CD4-positive, alpha-beta T cell treated with Interleukin-6 for 4 hours (primary cell): ENCODE measurements at regions not wholly inside any gene's neighbourhood (a gene's known extent, or its start where the extent isn't known, plus 50 kb on each side); places are given as distances from the start of the nearest gene placed in this dataset.
"Not testable (repeated sequence)": the region's sequence is repeated elsewhere in the genome, so short reads cannot be mapped to it uniquely, and the experiment has no call there.

Experiments
- DNase-seq: peaks from one replicate; pipeline ENCODE4 v3.0.0-alpha.2; 2020; ENCODE audit warnings: mixed read lengths

- no peak for DNase-seq
Observed at GRCh38 chr7:88610942-88611341, 148.6 kb upstream of the ZNF804B start.

GRCh38 chr7:88600695-88601094, 158.8 kb upstream of the ZNF804B start:
- no peak for DNase-seq

GRCh38 chr7:88599528-88599927, 160.0 kb upstream of the ZNF804B start:
- no peak for DNase-seq

GRCh38 chr7:88597941-88598425, 161.5 kb upstream of the ZNF804B start:
- DNase-seq, result no peak

DNA sequence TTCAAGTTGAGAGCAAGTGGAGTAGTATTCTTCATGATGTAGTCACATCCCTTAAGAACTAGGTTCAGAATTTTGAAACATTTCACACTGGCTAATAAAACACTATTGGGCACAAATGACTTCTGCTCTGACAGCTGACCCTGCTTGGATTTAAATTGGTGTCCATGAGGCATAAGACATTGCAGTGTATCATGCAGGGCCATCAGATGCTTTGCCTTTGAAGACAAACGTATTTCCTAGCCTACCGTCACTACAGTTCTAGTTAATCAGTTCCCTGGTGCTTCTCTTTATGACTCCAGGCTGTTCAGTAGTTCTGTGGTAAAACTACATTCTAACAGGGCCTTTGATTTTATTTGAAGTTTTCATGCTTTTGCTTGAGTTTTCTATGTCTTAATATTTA, 168.5 kb upstream of the ZNF804B start:
- DNase-seq, result no peak

DNA sequence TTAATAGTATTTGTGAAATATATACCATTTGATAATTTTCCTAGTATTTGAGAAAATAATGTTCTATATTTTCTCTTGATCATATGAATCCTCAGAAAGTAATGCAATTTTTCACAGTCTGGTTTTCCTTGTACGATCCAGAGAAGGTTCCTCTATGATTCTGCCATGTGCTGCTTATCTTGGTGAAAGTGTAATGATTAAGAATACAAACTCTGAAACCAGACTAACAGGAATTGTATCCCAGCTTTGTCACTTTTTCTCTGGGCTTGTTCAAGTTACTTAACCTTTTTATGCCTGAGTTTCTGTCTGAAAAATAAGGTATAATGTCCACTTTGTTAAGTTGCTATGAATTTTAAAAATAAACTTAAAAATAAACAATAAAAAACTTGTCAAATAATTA, 169.6 kb upstream of the ZNF804B start:
- DNase-seq, result no peak

DNA sequence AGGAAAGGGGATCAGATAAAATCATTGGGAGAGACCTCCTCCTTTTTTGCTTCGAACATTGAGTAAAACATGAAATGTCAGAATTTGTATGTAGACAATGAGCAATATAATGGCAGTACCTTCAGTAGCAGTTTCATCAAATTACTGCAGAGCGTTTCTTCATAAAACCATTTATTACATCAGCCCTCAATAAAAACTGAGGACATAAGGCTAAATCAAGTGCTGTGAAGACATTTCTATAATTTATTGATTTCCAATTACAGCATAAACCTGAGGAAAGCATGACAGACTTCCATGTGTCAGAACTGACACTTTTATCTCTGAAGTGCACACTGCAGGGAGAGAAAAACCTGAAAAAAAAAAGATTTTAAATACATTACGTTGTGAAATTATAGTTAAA, 172.6 kb upstream of the ZNF804B start:
- DNase-seq, result no peak

GRCh38 chr7:88586219-88586618, 173.3 kb upstream of the ZNF804B start:
- DNase-seq, result no peak

DNA sequence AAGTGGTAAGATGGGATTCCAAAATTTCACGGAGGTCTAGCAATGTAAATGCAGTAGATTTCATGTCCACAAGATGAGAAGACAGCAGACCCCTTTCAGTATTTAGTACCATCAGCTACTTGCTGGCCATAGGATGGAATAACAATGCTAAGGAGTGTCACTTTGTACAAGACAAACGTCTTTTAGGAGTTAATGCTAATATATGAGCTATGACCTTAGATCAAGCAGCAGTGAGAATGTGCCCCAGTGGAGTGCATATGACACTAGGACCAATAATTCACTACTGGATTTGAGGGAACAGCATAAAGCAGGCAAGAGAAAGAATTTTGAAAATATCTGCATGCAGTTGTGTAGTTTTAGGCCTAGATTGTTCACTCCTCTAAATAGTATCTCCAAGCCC, 182.8 kb upstream of the ZNF804B start:
- no peak for DNase-seq

DNA sequence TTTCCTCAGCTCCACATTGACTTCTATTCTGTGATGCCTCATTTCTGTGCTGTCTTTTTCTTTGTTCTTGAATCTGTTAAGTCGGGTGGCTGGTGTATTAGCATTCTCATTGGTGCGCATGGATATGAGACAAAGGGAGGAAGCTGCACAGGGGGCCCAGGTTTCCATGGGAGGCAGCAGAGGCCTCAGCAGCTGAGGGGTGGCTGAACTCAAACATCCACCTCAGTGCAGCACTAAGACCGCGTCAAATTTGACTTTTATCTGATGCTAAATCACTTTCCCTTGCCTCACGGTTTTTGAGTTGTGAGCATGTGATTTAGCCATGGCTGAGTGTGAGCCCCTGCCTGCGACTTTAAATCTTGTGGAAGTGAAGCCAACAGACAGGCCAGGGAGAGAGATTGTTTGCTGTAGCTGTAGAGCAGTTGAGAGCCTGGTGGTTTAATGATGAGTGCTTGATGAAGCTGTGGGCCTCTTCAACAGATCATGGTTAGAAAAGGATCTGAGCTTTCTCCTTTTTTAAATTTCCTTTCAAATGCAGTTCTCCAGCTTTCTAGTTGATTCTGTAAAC, 193.3 kb upstream of the ZNF804B start:
- no peak for DNase-seq

DNA sequence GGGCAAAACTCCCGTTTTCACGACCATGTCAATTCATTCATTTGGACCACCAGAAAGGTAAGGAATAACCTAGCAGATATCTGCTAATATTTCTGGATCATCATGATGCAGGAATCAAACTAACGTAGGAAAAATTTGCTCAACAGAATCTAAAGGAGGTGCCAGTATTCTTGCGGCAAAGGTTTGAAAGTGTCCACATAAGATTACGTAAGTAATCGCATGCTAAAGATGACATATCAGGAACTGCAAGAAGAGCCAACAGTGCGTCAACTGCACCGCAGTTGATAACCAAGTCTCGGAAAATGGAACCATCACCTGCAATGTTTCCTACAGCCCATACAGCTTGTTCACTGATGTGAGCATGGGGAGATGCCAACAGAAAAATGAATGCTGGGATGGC, 194.1 kb upstream of the ZNF804B start:
- no peak for DNase-seq

DNA sequence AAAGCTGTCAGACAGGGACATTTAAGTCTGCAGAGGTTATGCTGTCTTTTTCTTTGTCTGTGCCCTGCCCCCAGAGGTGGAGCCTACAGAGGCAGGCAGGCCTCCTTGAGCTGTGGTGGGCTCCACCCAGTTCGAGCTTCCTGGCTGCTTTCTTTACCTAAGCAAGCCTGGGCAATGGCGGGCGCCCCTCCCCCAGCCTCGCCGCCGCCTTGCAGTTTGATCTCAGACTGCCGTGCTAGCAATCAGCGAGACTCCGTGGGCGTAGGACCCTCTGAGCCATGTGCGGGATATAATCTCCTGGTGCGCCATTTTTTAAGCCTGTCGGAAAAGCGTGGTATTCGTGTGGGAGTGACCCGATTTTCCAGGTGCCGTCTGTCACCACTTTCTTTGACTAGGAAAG, 203.1 kb upstream of the ZNF804B start:
- DNase-seq, result not testable (repeated sequence)

DNA sequence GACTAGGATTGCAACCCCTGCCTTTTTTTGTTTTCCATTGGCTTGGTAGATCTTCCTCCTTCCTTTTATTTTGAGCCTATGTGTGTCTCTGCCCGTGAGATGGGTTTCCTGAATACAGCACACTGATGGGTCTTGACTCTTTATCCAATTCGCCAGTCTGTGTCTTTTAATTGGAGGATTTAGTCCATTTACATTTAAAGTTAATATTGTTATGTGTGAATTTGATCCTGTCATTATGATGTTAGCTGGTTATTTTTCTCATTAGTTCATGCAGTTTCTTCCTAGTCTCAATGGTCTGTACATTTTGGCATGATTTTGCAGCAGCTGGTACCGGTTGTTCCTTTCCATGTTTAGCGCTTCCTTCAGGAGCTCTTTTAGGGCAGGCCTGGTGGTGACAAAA, 204.7 kb upstream of the ZNF804B start:
- not testable (repeated sequence) for DNase-seq

DNA sequence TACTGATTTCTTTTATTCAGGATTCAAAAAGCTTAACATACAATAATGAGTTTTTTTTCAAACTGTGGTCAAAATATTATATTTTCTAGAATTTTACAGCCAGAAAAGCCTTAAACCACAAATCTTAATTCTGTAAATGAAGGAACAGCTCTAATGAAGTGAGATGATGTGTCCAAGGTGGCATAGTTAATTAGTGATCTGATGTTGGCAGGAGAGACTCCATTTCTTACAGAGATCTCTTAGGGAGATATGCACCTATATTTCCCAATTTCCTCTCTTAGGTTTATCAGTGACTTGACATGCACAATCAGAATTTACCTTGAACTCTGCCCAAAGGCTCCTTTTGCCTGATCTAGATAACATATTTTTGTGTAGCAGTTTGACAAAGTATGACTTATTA, 211.1 kb upstream of the ZNF804B start:
- no peak for DNase-seq

DNA sequence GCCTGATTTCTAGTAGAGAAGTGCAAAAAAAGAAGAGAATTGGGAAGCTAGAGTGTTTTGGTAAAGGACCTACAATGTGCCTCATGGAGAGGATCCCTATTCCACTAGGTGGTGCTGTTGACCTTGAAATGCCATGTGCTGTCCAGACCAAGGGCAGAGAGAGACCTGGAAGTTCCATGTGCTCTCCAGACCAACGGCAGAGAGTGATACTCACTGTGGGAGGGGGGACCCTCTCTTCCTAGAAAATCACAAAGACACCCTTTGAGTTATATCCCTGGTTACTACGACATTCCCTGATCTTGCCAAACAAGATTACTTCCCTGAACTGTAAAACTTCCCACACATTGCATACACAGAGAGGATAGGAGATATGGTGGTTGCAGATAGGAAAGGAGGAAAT, 212.7 kb upstream of the ZNF804B start:
- peak; percentile 5 for DNase-seq

GRCh38 chr7:88545663-88546062, 213.8 kb upstream of the ZNF804B start:
- DNase-seq, result no peak

DNA sequence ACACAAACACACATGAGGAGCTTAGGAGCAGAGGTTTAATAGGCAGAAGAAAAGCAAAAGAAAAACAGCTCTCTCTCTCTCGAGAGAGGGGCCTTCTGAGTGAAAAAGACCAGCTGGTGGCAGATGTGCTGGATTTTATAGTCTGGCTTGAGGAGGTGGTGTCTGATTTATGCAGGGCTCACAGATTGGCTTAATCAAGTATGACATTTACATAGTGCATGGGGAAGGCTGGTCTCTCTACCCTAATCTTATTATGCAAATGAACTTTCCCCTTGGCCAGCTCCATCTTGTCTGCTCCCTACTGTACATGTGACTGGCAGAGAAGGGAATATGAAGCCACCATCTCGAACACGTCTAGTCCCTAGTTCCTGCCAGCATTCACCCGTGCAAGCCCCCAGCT, 219.5 kb upstream of the ZNF804B start:
- no peak for DNase-seq

- DNase-seq, result no peak
Observed at GRCh38 chr7:88539518-88539917, 220.0 kb upstream of the ZNF804B start.

DNA sequence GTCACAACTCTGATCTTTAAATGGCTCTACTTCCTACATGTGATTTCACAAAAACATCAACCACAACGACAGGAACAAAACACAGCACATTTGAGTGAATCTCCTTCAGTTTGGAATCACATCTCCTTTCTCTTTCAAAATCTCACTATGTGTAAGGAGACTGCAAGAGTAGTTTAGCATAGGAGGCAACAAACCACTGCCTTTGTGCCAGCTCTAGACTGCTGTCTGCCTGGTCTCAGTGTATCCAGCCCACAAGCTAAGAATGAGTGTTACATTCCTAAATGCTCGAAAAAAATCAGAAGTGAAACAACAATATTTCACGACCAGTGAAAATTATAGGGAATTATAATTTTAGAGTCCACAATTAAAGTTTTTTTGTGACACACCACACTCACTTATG, 217.0 kb upstream of the STEAP4 start:
- DNase-seq, result no peak

- DNase-seq, result no peak
Observed at GRCh38 chr7:88522771-88523293, 216.1 kb upstream of the STEAP4 start.

- no peak for DNase-seq
Observed at GRCh38 chr7:88516429-88516828, 209.7 kb upstream of the STEAP4 start.

DNA sequence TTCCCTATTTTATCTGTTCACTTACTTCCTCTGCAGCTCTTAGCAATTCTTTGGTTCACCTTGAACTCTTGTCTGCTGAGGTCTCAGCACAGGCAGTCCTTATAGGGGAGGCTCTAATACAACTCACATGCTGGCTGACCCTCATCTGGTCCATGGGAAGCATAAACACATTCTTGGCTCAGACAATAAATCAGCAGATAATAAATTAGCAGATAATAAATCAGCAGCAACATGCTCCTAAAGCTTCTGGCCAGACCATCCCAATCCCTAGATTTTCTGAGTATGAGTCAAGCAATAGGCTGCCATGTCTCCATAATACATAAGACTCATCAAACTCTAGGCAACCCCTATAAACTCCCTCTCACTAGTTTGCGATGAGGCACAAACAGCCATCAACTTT, 208.6 kb upstream of the STEAP4 start:
- no peak for DNase-seq

DNA sequence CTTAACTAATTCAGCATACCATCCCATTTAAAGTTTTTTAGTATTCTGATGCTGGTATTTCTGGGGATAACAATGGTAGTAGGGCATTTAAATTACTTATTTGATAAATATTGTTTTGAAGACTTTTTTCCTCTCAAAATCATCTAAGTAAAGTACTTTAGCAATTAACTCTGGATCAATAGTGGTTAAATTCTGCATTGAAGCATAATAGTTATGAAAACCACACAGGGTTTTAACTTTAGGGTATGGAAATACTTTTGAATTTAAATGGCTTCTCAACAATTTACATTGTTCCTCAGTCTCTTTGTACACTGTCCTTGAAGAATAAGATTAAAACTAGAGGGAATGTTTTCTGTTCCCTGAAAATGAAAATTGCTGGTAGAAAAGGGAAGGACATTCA, 202.6 kb upstream of the STEAP4 start:
- no peak for DNase-seq

GRCh38 chr7:88500131-88500530, 193.4 kb upstream of the STEAP4 start:
- DNase-seq, result no peak
